Tibial nerve (tissue), 4 donors: ENCODE measurements at regions not wholly inside any gene's neighbourhood (a gene's known extent, or its start where the extent isn't known, plus 50 kb on each side); places are given as distances from the start of the nearest gene placed in this dataset.

Experiments
- DNase-seq, 2 donors: peaks; one replicate each; pipeline ENCODE4 v3.0.0-alpha.2; 2019; ENCODE audit warnings: low spot score in 2 of 2
- H3K27ac ChIP-seq, 4 donors: fragments of 200-600 bp; sonication (generic) in 3 of 4; one replicate each; pipeline ENCODE4 v1.5.1; 2017 to 2019; ENCODE audit warnings: mild to moderate bottlenecking in 1 of 4
- H3K27me3 ChIP-seq, 2 donors: fragments of 200-600 bp; sonication (generic) in 1 of 2; one replicate each; pipeline versions ENCODE4 v1.5.1 to v1.6.0; 2017 to 2019
- H3K36me3 ChIP-seq, 3 donors: fragments of 200-600 bp; sonication (generic); one replicate each; pipeline ENCODE4 v1.5.1; 2018 to 2019
- H3K4me1 ChIP-seq, 4 donors: fragments of 200-600 bp; sonication (generic) in 3 of 4; one replicate each; pipeline ENCODE4 v1.5.1; 2017 to 2019
- H3K4me3 ChIP-seq, 4 donors: fragments of 200-600 bp; sonication (generic) in 3 of 4; one replicate each; pipeline ENCODE4 v1.5.1; 2017 to 2019; ENCODE audit warnings: mild to moderate bottlenecking in 1 of 4, moderate library complexity in 1 of 4
- H3K9me3 ChIP-seq, 4 donors: fragments of 200-600 bp; sonication (generic) in 3 of 4; one replicate each; pipeline ENCODE4 v1.5.1; 2017 to 2019
- CTCF ChIP-seq, 5 experiments: fragments of 200-600 bp in 3 of 5; fragments of 450-650 bp in 2 of 5; sonication (generic) in 3 of 5; IDR thresholded peaks; one replicate each; pipeline ENCODE4 v1.5.1; 2016 to 2019; ENCODE audit warnings: antibody characterized with exemption in 5 of 5, mild to moderate bottlenecking in 3 of 5, moderate library complexity in 2 of 5
- EP300 ChIP-seq, 2 donors: sonication (generic); formaldehyde crosslinking; IDR thresholded peaks; one replicate each; pipeline ENCODE4 v1.6.1; 2017; ENCODE audit warnings: antibody characterized with exemption in 2 of 2, mild to moderate bottlenecking in 1 of 2
- POLR2A ChIP-seq, 2 donors: fragments of 450-650 bp; IDR thresholded peaks; one replicate each; pipeline ENCODE4 v1.6.1; 2017; ENCODE audit warnings: antibody characterized with exemption in 2 of 2, mild to moderate bottlenecking in 2 of 2, moderate library complexity in 2 of 2
- WGBS, 2 donors: methylation state at CpG; one replicate each; pipeline ENCODE4 v1.1.5; 2018; 5-methylcytosine and 5-hydroxymethylcytosine counted together

- Histone ChIP-seq H3K4me1 (no peaks in the 10 kb centered on the region), H3K4me3 (no peak overlapping the region)
These were observed 75.7 kb upstream of the NECTIN1 start for GRCh38 chr11:119804698-119805097.

GRCh38 chr11:119803726-119804294, 74.8 kb upstream of the NECTIN1 start:
- H3K36me3 ChIP-seq = no peaks in the 10 kb centered on the region
- WGBS, 2 donors = 90 to 91% methylated on average over 6 of the region's 6 CpGs
- no peaks in the 10 kb centered on the region for H3K9me3 ChIP-seq
- no peak overlapping the region for H3K27ac ChIP-seq
- DNase-seq = no peak
- H3K27me3 ChIP-seq = no peaks in the 10 kb centered on the region
- TF ChIP-seq EP300 (IDR thresholded peaks at IDR 0.05) = no peak
- TF ChIP-seq CTCF (IDR thresholded peaks at IDR 0.05) = no peak
- no peak for TF ChIP-seq POLR2A (IDR thresholded peaks at IDR 0.05)
- H3K4me3 ChIP-seq = no peak overlapping the region
- no peaks in the 10 kb centered on the region for H3K4me1 ChIP-seq

More at GRCh38 chr11:119804698-119805097, 75.7 kb upstream of the NECTIN1 start:
- no peaks in the 10 kb centered on the region for H3K9me3 ChIP-seq
- H3K27me3 ChIP-seq = no peaks in the 10 kb centered on the region
- no peak overlapping the region for H3K27ac ChIP-seq
- no peaks in the 10 kb centered on the region for H3K36me3 ChIP-seq
- no peak for DNase-seq
- TF ChIP-seq POLR2A (IDR thresholded peaks at IDR 0.05) (no peak), CTCF (IDR thresholded peaks at IDR 0.05) (no peak), EP300 (IDR thresholded peaks at IDR 0.05) (no peak)
- 84 to 86% methylated on average over 5 of the region's 5 CpGs for WGBS, 2 donors

- Histone ChIP-seq H3K27ac (no peak overlapping the region), H3K9me3 (no peaks in the 10 kb centered on the region), H3K36me3 (no peaks in the 10 kb centered on the region), H3K4me1 (no peaks in the 10 kb centered on the region), H3K4me3 (no peak overlapping the region), H3K27me3 (no peaks in the 10 kb centered on the region)
- DNase-seq = no peak
- TF ChIP-seq EP300 (IDR thresholded peaks at IDR 0.05) (no peak), POLR2A (IDR thresholded peaks at IDR 0.05) (no peak), CTCF (IDR thresholded peaks at IDR 0.05) (no peak)
- 80 to 81% methylated on average over 3 to 5 of the region's 6 CpGs for WGBS, 2 donors
These were observed 74.1 kb upstream of the NECTIN1 start for GRCh38 chr11:119803139-119803538.

- no peak for DNase-seq
- H3K4me1 ChIP-seq = no peaks in the 10 kb centered on the region
- no peak overlapping the region for H3K4me3 ChIP-seq
- no peak overlapping the region for H3K27ac ChIP-seq
- H3K9me3 ChIP-seq = no peaks in the 10 kb centered on the region
- no peaks in the 10 kb centered on the region for H3K36me3 ChIP-seq
- TF ChIP-seq POLR2A (IDR thresholded peaks at IDR 0.05) = no peak
- TF ChIP-seq CTCF (IDR thresholded peaks at IDR 0.05) = no peak
- no peak for TF ChIP-seq EP300 (IDR thresholded peaks at IDR 0.05)
- 82 to 85% methylated on average over 5 of the region's 5 CpGs for WGBS, 2 donors
- H3K27me3 ChIP-seq = no peaks in the 10 kb centered on the region
These were observed 73.7 kb upstream of the NECTIN1 start for GRCh38 chr11:119802670-119803069.

- Histone ChIP-seq H3K4me3 (no peak overlapping the region), H3K36me3 (no peaks in the 10 kb centered on the region), H3K27ac (no peak overlapping the region), H3K9me3 (no peaks in the 10 kb centered on the region), H3K4me1 (no peaks in the 10 kb centered on the region), H3K27me3 (no peaks in the 10 kb centered on the region)
- WGBS, 2 donors = 84 to 88% methylated on average over 3 to 5 of the region's 5 CpGs
- no peak for DNase-seq
- TF ChIP-seq CTCF (IDR thresholded peaks at IDR 0.05) (no peak), EP300 (IDR thresholded peaks at IDR 0.05) (no peak), POLR2A (IDR thresholded peaks at IDR 0.05) (no peak)
These were observed 71.6 kb upstream of the NECTIN1 start for GRCh38 chr11:119800619-119801018.
